ENCODE measurements at regions not wholly inside any gene's neighbourhood (a gene's known extent, or its start where the extent isn't known, plus 50 kb on each side); places are given as distances from the start of the nearest gene placed in this dataset.

DNA sequence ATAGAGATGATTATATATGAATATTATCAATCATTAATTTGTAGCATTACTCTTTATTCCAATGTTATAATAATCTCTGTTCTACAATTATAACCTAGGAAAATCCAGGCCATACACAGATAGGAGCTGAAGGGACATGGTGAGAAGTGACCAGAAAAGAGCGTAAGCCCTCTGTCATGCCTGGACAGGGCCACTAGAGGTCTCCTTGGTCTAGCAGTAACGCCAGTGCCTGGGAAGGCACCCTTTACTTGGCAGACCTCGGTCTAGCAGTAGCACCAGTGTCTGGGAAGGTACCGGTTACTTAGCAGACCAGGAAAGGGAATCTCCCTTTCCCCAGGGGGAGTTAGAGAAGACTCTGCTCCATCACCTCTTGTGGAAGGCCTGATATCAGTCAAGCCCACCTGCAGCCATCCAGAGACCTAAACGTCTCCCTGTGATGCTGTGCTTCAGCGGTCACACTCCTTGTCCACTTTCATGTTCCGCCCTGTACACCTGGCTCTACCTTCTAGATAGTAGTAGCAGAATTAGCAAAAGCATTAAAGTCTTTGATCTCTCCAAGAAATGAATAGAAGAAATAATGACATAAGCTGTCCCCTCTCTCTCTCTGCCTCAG is 447.5 kb upstream of the FSIP2 start:
- Histone ChIP-seq H3K4me1 (ENCODE audit: control insufficient read depth, extremely low read depth, insufficient read depth, low read length) (no peaks in the 10 kb centered on the region), H2AFZ (ENCODE audit: low read depth, low read length) (no peak overlapping the region), H3K9ac (replicated peaks; ENCODE audit: extremely low read depth, insufficient read depth, low read length) (no peak overlapping the region), H4K20me1 (replicated peaks; ENCODE audit: control insufficient read depth, extremely low read depth, insufficient read depth, low read length) (no peaks in the 10 kb centered on the region), H3K4me3 (replicated peaks in 1 of 3; ENCODE audit: insufficient read depth in 1 of 3, low read depth in 1 of 3, low read length in 3 of 3) (no peak overlapping the region), H3K27me3 (ENCODE audit: control insufficient read depth in 2 of 2, insufficient read depth in 2 of 2, low read length in 2 of 2) (no peaks in the 10 kb centered on the region), H3K9me1 (replicated peaks; ENCODE audit: control insufficient read depth, extremely low read depth, insufficient read depth, low read length) (no peaks in the 10 kb centered on the region), H3K9me3 (replicated peaks; ENCODE audit: control insufficient read depth, insufficient read depth, low read length) (no peaks in the 10 kb centered on the region), H3K36me3 (ENCODE audit: control insufficient read depth in 2 of 2, extremely low read depth in 1 of 2, insufficient read depth in 2 of 2, low read length in 2 of 2) (no peaks in the 10 kb centered on the region), H3K4me2 (ENCODE audit: insufficient read depth, low read length) (no peak overlapping the region), H3K79me2 (ENCODE audit: control insufficient read depth, insufficient read depth, low read length) (no peaks in the 10 kb centered on the region), H3K27ac (ENCODE audit: insufficient read depth, low read depth, low read length) (no peak overlapping the region)
- POLR2A ChIA-PET = no interaction called here
- CTCF ChIA-PET = interaction anchor here (0.6 to 3.7 kb wide), 13 partner anchors 12 to 1223 kb away, joined by 3 to 29 read pairs (median 4); partner anchors contain the start of genes FSIP2 and ZC3H15
- no peak for FAIRE-seq
- dilution Hi-C loops (cut with MboI; ENCODE audit: extremely low pct_ligation_motif_present, low sequenced_read_pairs) (no loop called here), intact Hi-C loops (cut with micrococcal nuclease) (loop anchor here (1.0 kb wide), 2 partner anchors 447 to 965 kb away; partner anchors contain the start of gene FSIP2)
- no TSS peak for BruUV-seq (replicated peaks)
- peak; percentile 47 for DNase-seq (ENCODE audit: low read depth, low spot score)
- TF ChIP-seq, protein P1, sequence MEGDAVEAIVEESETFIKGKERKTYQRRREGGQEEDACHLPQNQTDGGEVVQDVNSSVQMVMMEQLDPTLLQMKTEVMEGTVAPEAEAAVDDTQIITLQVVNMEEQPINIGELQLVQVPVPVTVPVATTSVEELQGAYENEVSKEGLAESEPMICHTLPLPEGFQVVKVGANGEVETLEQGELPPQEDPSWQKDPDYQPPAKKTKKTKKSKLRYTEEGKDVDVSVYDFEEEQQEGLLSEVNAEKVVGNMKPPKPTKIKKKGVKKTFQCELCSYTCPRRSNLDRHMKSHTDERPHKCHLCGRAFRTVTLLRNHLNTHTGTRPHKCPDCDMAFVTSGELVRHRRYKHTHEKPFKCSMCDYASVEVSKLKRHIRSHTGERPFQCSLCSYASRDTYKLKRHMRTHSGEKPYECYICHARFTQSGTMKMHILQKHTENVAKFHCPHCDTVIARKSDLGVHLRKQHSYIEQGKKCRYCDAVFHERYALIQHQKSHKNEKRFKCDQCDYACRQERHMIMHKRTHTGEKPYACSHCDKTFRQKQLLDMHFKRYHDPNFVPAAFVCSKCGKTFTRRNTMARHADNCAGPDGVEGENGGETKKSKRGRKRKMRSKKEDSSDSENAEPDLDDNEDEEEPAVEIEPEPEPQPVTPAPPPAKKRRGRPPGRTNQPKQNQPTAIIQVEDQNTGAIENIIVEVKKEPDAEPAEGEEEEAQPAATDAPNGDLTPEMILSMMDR (IDR thresholded peaks at IDR 0.05; ENCODE audit: extremely low read depth in 1 of 2, insufficient read depth in 1 of 2, low read depth in 1 of 2, low read length in 2 of 2) = peak; percentile 47 to 75
- TF ChIP-seq MYC (IDR thresholded peaks at IDR 0.05; ENCODE audit: low read depth, low read length) = no peak

DNA sequence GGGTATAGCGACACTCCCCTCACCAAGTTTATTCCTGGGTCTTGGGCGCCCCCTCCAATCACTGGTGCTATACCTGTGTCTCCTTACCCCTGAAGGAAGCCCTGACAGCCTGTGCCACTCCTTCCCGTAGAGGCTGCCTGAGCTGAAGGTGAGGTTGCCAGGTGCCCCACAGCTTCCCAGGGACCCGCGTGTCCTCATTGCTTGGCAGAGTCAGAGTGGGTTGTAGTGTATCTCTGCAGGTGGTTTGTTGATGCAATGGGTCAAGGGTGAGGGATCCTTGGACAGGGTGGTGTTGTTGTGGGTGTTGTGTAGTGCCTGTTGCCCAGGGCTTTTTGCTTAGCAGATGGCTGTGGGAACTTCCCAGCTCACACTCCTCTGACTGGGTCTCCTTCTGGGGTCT is 438.7 kb upstream of the FSIP2 start:
- H3K9ac ChIP-seq (replicated peaks; ENCODE audit: extremely low read depth, insufficient read depth, low read length) = no peak overlapping the region
- no peaks in the 10 kb centered on the region for H3K9me1 ChIP-seq (replicated peaks; ENCODE audit: control insufficient read depth, extremely low read depth, insufficient read depth, low read length)
- no TSS peak for BruUV-seq (replicated peaks)
- dilution Hi-C loops (cut with MboI; ENCODE audit: extremely low pct_ligation_motif_present, low sequenced_read_pairs) = no loop called here
- H3K9me3 ChIP-seq (replicated peaks; ENCODE audit: control insufficient read depth, insufficient read depth, low read length) = no peaks in the 10 kb centered on the region
- DNase-seq (ENCODE audit: low read depth, low spot score) (no peak), FAIRE-seq (no peak)
- H3K79me2 ChIP-seq (ENCODE audit: control insufficient read depth, insufficient read depth, low read length) = no peaks in the 10 kb centered on the region
- ChIA-PET POLR2A (no interaction called here), CTCF (no interaction called here)
- no peak overlapping the region for H3K27ac ChIP-seq (ENCODE audit: insufficient read depth, low read depth, low read length)
- no peak overlapping the region for H3K4me3 ChIP-seq (replicated peaks in 1 of 3; ENCODE audit: insufficient read depth in 1 of 3, low read depth in 1 of 3, low read length in 3 of 3)
- H3K4me1 ChIP-seq (ENCODE audit: control insufficient read depth, extremely low read depth, insufficient read depth, low read length) = no peaks in the 10 kb centered on the region
- no peaks in the 10 kb centered on the region for H3K36me3 ChIP-seq (ENCODE audit: control insufficient read depth in 2 of 2, extremely low read depth in 1 of 2, insufficient read depth in 2 of 2, low read length in 2 of 2)
- intact Hi-C loops (cut with micrococcal nuclease) = no loop called here
- no peaks in the 10 kb centered on the region for H3K27me3 ChIP-seq (ENCODE audit: control insufficient read depth in 2 of 2, insufficient read depth in 2 of 2, low read length in 2 of 2)
- no peaks in the 10 kb centered on the region for H4K20me1 ChIP-seq (replicated peaks; ENCODE audit: control insufficient read depth, extremely low read depth, insufficient read depth, low read length)
- no peak overlapping the region for H3K4me2 ChIP-seq (ENCODE audit: insufficient read depth, low read length)
- H2AFZ ChIP-seq (ENCODE audit: low read depth, low read length) = no peak overlapping the region
- TF ChIP-seq POLR2AphosphoS5 (IDR thresholded peaks at IDR 0.05; ENCODE audit: insufficient read depth, low read depth, low read length) (no peak), GATA2 (IDR thresholded peaks at IDR 0.05; ENCODE audit: insufficient read depth, insufficient read length, low read depth, low read length) (no peak), MYC (IDR thresholded peaks at IDR 0.05; ENCODE audit: low read depth, low read length) (no peak), POLR2A (IDR thresholded peaks at IDR 0.05; ENCODE audit: low read depth, low read length) (no peak), JUN (IDR thresholded peaks at IDR 0.05; ENCODE audit: borderline replicate concordance, insufficient read depth, insufficient read length, low read depth) (no peak), EZH2 (IDR thresholded peaks at IDR 0.05; ENCODE audit: borderline replicate concordance, low read depth, low read length, severe bottlenecking) (no peak), FOS (IDR thresholded peaks at IDR 0.05; ENCODE audit: borderline replicate concordance, insufficient read depth, low read length) (no peak)
- TF ChIP-seq, protein P2, sequence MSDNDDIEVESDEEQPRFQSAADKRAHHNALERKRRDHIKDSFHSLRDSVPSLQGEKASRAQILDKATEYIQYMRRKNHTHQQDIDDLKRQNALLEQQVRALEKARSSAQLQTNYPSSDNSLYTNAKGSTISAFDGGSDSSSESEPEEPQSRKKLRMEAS (IDR thresholded peaks at IDR 0.05; ENCODE audit: insufficient read depth, insufficient read length) = no peak
- TF ChIP-seq, protein P1 (IDR thresholded peaks at IDR 0.05; ENCODE audit: extremely low read depth in 1 of 2, insufficient read depth in 1 of 2, low read depth in 1 of 2, low read length in 2 of 2) = no peak

All from endothelial cell of umbilical vein (primary cell).